ELR (cell line): ENCODE measurements at regions not wholly inside any gene's neighbourhood (a gene's known extent, or its start where the extent isn't known, plus 50 kb on each side); places are given as distances from the start of the nearest gene placed in this dataset.

ENCODE experiments used
- DNase-seq: peaks from one replicate; pipeline ENCODE4 v3.0.0-alpha.2; 2015; ENCODE audit warnings: low read depth

DNA sequence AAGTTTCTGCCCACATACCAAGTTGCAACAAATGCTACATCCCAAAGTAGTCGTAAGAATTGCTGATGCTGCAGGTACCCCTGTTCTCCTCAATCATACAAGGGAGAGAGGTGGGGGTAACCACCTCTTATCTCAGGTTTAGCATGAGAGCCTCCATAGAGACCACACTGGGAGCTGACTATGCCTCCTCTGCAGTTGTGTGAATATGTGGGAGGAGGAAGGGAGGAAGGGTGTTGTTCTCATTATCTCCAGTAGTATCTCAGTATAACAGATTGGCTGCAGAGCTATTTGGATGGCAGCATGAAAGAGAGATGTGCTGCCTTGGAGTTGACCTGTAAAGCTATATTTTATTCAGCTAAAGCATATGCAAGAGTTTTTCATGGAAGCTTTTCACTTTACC is 690.7 kb downstream of the KCNJ3 start:
- DNase-seq, result no peak

DNA sequence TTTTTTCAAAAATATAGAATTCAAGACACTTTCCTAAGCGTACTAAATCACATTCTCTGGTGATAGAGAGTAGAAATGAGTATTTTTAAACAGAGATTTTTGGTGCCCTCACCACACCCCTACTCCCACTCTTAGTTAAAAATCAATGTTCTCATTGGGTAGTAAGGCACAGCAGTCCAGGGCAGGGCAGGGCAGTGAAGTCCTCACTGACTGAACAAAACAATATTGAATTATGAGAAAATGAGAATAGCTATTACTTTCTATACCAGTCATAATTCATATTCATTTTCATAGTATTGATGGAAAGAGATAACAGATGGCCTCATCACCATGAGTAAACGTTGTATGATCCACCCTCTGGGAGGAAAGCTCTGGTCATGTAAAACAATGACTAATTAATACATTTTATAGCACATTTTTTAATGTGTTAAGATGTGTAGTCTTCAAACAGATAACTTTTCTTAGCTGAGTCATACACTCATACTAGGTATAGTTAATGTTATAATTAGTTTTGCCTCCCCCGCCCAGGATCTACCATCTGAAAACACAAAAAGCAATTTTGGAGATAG is 686.1 kb downstream of the KCNJ3 start:
- no peak for DNase-seq

DNA sequence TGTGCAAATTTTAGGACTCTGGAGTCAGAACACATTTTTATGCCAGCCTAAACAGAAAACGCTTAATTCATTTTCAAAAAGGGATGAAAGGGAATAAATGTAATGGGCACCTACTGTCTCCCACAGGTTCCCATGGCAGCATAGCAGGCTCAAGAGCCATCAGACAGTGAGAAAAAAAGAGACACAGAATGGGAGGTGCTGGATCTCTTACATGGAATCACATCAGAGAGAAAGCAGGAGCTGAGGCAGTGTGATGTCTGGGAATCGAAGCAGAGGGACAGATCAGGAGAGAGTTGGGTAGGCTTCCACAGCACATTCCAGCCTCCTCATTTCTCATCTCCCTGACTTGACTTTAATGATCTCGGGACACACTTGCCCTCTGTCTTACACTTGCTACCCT is 684.3 kb downstream of the KCNJ3 start:
- DNase-seq, result no peak

DNA sequence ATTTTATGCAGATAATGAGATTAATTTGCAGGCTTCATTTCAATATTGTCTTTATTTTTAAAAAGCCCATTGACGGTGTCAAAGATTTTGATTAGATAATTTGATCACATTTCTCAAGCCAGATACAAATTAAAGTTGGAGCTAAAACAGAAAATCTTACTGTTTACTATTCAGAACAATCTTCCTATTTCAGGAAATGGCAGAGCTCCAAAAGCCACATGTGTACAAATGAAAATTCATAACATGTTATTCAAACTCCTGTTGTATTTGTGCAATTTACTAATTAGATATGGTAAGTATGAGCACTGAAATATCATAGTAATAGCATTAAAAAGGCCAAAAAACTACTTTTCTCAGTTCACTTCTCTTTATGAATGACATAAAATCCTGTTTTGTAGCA is 682.9 kb downstream of the KCNJ3 start:
- no peak for DNase-seq

- DNase-seq, result no peak
Measured at GRCh38 chr2:155379494-155379893, 681.0 kb downstream of the KCNJ3 start.

DNA sequence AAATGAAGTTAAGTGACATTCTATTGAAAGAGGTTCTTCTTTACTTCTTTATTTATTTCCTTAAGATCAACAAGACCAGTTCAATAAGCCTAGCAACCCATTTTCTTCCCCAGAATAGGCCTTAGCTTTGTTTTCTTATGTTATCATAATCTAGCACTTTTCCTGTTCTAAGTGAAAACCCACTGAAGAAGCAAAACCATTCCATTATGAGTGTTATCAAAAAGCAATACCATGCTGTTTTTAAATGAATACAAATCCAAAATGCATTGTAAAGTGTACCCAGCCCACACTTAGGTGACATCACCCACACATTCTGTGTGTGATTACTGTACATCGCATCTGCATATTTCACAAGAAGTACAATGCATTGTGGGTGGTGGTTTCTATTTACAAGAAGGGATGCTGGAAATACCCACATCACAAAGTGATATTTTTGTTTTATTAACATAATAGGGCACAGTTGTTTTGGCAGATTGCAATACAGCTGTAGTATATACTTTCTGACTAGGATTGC is 679.5 kb downstream of the KCNJ3 start:
- DNase-seq, result no peak

GRCh38 chr2:155377266-155377680 is 678.8 kb downstream of the KCNJ3 start:
- DNase-seq, result peak; percentile 28

GRCh38 chr2:155372969-155373368 is 674.5 kb downstream of the KCNJ3 start:
- DNase-seq, result peak; percentile 9

DNA sequence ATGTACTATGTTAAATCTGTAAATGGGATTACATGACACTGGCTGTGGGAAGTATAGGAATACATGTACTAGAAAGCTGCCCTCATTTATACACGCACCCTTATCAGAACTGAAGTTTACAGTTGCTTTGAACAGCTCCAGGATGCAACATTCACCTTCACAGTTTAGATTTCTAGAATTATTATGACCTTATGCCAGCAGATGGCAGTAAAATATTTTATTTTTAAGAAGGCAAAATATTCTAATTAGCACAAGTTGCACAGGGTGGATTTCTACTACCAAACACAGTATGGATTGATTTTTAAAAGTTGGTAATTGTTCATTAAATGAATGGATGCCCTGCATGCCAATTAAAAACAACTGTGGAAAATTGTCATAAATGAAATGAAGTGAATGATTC is 670.4 kb downstream of the KCNJ3 start:
- DNase-seq, result peak; percentile 20

- DNase-seq, result no peak
Measured at GRCh38 chr2:155364766-155365165, 666.3 kb downstream of the KCNJ3 start.

- DNase-seq, result no peak
Measured at GRCh38 chr2:155363349-155363888, 664.9 kb downstream of the KCNJ3 start.

GRCh38 chr2:155357172-155357571 is 658.7 kb downstream of the KCNJ3 start:
- DNase-seq, result no peak

- DNase-seq, result no peak
Measured at GRCh38 chr2:155356250-155356649, 657.8 kb downstream of the KCNJ3 start.

DNA sequence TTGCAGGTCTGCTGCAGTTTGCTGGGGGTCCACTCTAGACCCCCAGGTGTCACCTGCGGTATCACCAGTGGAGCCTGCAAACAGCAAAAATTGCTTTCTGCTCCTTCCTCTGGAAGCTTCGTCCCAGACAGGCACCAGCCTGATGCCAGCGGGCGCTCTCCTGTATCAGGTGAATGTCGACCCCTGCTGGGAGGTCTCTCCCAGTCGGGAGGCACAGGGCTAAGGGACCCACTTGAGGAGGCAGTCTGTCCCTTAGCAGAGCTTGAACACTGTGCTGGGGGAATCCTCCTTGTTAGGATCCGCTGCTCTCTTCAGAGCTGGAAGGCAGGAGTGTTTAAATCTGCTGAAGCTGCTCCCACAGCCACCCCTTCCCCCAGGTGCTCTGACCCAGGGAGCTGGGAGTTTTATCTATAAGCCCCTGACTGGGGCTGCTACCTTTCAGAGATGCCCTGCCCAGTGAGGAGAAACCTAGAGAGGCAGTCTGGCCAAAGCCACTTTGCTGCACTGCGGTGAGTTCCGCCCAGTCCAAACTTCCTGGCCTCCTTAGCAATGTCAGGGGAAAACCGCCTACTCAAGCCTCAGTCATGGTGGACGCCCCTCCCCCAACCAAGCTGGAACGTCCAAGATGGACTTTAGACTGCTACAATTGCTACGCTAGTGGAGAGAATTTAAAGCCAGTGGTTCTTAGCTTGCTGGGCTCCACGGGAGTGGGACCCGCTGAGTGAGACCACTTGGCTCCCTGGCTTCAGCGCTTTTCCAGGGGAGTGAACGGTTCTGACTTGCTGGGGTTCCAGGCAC is 652.5 kb downstream of the KCNJ3 start:
- DNase-seq, result no peak

- no peak for DNase-seq
Measured at GRCh38 chr2:155332016-155332415, 633.5 kb downstream of the KCNJ3 start.

GRCh38 chr2:155320236-155320635 is 621.7 kb downstream of the KCNJ3 start:
- no peak for DNase-seq

DNA sequence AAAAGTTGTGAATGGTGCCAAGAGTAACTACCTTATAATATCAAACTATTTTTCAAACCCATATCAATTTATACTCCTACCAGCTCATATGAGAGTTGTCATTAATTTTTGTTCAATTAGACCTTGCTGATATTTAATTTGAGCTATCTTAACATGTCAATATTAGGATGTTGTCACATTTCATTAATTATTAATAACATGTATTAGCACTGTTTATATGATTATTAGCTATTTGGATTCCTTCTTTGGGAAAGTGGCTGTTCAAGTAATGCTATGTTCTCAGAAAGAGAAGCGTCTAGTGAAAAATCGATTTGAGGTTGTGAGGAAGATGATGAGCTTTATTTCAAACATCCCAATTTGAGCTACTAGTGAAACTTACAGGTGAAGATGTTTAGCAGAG is 620.2 kb downstream of the KCNJ3 start:
- DNase-seq, result no peak

- no peak for DNase-seq
Measured at GRCh38 chr2:155315768-155316167, 617.3 kb downstream of the KCNJ3 start.

DNA sequence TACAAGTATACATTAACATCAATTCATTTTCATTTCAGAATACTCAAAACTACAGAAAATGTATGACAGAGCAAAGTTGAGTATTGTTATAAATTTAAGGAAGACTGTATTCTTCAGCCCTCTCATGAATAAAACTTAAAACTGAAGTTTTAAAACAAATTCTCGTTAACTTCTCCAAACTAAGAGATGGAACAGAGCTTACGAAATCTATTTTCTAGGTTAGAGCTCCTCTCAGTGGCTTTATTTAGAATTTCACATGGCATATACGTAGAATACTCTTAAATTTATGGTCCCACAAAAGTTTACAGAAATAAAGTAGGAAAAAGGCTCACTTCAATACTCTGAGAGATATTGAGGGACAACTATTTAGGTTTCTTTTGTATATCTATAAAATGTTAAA is 612.1 kb downstream of the KCNJ3 start:
- DNase-seq, result peak; percentile 18

DNA sequence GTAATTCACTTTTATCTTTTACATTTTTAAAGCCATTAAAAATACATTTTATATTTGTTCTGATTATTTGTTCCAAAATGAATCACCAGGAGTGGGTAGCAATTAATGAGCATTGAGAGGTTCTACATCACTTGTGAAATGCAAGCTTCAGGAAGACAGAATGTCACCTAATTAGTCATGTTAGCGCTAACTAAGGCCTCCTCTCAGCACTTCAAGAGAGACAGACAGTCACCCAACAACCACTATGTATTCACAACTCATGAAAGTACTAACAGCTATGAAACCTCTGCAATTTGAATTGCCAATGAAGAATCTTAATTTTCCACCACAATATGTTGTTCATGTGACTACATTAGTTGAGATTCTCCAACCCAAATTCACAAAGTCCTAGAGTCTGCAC is 611.0 kb downstream of the KCNJ3 start:
- DNase-seq, result no peak

DNA sequence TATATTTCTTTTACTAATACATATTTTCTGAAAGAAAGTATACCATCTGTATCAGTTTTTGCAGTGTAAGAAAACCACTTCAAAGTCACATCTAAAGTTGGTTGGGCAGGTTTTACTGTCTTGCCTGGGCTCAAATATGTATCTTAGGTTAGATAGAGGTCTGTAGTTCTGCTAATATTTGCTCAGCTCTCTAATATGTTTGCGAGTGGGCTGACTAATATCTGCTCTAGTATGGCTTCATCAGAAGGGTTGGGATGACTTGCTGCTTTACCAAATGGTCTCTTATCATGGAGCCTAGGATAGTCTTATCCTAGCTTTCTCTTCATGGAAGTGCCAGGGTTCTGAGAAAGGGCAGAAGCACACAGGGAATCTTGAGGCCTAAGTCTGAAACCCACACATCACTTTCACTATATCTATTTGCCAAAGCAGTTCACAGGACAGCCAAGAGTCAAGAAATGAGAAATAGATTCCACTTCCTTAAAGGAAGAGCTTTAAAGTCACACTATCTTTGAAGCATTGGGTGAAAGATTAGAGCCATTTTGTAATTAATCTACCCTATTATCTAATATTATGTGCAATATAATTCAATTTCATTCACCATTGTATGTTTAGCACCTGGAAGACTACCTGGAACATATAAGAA is 610.0 kb downstream of the KCNJ3 start:
- no peak for DNase-seq

DNA sequence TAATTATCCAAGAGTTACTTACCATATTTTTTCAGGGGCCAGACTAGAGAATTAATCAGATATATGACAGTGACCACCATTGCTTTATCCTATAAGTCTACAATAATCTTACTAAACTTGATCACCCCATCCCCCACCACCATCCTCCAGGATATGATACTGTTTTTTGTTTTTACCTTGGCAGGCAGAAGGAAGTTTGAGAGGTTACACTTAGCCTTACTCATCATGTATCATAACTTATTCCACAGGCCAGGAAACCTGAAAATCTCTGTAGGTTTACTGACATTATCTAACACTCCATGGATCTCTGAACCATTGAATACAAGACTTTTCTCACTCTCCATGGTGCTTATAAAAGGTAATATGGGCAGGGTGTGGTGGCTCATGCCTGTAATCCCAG is 602.7 kb downstream of the KCNJ3 start:
- no peak for DNase-seq

DNA sequence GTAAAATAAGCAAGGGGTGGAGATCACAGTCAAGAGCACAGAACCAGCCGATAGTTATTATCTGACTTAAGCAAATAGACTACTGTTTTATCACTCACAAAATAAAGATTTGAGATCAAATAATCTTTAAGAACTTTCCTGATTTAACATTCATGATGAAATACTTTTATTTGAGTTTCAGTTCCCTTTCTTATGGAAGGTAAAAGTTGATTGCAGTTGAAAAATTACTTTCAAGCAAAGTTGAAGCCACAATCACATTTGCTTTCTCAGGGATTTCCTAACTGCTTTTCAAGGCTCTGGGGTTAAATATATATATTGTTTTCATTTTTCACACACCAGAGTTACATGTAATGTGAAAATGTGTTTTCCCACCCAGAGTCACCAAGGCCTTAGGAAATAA is 599.5 kb downstream of the KCNJ3 start:
- DNase-seq, result no peak
